Posterior cingulate gyrus (tissue), 11 donors: ENCODE measurements at regions not wholly inside any gene's neighbourhood (a gene's known extent, or its start where the extent isn't known, plus 50 kb on each side); places are given as distances from the start of the nearest gene placed in this dataset.

Experiments
- DNase-seq, 10 donors: peaks; one replicate each; pipeline versions ENCODE4 v3.0.0 to v3.0.0-alpha.2; 2020 to 2021; ENCODE audit warnings: mixed read lengths in 3 of 10
- intact Hi-C: fragments of 100-400 bp; cut with DNase I; formaldehyde crosslinking; loops from one replicate; pipeline ENCODE4 v1.15.1; 2023

DNA sequence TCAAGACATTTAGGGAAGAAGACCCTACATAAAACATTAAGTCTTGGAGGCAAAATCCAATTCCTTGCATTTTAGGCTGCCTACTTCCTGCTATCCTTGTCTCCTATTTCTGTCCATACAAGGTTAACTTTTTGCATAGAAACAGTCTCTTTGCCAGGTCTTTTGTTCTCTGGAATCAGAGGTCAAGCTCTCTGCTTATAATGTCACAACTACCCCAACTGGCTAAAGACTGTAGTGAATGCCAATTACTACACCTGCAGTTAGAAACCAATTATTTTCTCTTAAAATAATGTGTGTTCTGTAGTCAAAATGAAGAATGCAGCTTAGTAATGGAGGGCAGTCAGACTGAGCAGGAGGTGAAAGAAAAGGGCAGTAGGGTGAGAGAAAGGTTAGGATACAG lies 856.2 kb downstream of the TUSC7 start:
- no peak for DNase-seq
- intact Hi-C loops, result no loop called here

DNA sequence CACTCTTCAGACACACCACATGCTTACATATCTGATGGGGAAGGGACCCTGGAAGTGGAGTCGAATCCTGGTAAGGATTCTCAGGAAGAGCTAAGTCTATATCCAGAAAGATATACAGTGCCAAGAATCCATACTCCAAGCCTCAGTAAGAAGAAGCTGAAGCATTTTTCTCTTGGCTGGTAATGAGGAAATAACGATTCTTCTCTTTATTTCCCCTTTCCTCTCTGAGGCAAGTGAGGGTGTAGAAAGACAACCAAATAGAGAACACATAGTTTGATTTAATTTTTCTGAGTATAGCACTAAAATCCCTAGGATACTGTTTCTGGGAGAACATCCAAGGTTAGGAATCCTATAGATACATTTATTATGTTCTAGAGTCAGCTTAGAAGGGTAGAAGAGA lies 857.3 kb downstream of the TUSC7 start:
- no peak for DNase-seq
- intact Hi-C loops, result no loop called here

DNA sequence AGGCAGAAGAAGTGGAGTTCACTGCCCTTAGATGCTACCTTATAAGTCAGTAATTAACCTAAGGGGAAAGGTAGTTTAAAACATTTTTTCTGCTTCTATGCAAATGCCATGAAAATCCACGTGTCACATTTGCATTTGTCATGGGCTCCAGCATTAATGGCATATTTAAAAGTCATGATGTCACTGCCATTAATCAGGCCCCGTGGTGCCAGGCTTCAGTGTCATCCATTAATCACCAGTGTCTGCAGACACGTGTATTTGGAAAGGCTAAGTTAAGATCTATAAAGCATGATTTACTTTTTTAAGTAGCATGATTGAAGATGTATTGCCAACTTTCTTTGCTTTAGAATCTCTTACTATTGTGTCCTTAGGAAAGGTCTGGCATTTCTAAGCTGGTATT lies 857.8 kb downstream of the TUSC7 start:
- no peak for DNase-seq
- intact Hi-C loops, result no loop called here

DNA sequence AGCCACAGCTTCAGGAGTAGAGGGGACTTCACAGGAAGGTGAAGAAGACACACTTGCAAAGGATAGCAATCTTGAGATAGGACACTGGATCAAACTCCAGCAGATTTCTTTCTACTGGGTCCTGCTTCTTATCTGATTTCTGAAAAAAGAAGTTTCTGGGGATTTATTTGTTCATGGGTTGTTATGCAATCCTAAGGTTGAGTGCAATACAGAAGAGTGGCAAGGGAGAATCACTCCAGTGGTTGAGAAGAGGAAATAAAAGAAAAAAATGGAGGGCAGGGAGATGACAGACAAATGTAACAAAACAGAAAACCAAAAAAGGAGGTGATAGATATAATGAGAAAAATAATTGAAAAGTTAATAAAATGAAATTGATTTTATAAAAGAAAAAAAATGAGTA lies 858.3 kb downstream of the TUSC7 start:
- intact Hi-C loops, result no loop called here
- DNase-seq, result no peak

DNA sequence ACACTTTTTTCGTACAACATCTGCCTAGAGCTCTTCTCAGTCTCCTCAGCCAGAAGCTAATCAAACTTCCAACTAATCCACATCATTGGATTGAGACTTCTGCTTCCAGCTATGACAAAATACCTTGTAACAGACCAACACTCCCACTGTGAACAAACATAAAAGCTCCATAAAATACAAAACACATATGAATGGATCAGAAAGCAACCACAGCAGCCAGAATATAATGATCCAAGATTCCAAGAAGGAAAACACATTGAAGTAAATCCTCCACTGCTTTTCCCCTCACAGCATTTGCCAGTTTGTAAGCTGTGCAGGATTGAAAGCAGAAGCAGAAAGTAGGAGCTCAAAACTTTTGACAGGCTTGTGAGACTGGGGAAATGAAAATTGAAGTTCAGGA lies 863.2 kb downstream of the TUSC7 start:
- intact Hi-C loops, result no loop called here
- no peak for DNase-seq

DNA sequence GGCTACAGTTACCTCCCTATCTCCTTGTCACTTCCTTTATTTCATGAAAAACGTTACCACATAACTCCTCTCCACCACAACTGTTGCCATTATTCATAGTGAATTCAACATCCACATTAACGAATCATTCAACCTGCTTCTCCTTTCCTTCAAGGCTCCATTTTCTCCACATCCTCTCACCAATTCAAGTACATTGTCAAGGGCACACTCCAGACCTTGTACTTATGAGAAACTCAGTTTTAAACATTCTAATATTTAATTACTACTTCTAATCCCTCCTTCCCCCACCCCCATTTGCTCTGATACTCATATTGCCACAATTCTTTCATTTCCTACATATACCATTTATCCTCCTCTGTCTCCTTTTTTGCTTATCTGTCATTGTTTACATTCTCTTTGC lies 871.2 kb downstream of the TUSC7 start:
- DNase-seq, result no peak
- intact Hi-C loops, result no loop called here

DNA sequence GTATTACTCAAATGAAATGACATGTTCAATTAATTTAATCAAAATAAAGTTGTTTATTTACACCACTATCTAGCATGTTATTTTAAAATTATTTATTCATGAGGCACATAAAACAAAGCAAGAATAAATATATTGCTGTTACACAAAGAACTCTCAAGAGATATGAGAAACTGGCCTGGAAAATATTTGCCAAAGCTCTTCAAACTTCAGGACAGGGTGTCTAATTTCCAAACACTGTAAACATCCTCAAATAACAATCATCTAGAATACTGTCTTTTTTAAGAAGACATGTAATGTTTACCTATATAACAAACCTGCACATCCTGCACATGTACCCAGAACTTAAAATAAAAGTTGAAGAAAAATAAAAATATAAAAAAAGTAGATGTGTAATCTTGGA lies 876.6 kb downstream of the TUSC7 start:
- DNase-seq, result no peak
- intact Hi-C loops, result no loop called here

DNA sequence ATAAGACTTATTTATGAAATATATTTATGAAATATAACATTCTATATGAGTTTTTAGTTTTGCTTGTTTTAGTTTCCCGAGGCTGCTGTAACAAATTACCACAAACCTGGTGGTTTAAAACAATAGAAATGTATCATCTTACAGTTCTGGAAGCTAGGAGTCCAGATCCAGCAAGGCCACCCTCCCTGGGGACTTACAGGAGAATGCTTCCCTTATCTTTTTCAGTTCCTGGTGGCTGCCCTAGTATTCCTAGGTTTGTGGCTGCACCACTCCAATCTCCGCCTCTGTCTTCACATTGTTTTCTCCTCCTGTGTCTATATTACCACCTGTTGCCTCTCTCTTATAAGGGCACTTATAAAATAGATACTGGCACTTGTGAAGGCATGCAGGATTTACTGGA lies 877.8 kb downstream of the TUSC7 start:
- no peak for DNase-seq
- intact Hi-C loops, result no loop called here

DNA sequence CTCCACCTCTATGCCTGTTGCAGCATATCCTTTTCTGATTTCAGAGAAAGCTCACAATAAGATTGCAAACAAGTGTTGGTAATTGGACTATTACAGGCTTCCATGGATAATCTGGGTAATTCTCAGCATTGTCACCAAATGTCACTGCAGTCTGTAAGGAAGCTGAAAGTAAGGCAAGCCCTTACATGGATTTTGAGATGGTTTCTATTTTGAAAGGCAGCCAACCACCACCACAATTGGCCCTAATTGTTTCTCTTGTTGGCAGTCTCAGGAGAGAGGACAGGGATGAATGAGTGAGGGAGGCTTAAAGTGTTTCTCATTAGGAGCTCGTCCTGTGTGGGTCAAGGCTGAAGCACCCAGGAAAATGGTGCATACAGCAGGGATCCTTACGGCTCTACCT lies 879.9 kb downstream of the TUSC7 start:
- DNase-seq, result no peak
- intact Hi-C loops, result no loop called here

DNA sequence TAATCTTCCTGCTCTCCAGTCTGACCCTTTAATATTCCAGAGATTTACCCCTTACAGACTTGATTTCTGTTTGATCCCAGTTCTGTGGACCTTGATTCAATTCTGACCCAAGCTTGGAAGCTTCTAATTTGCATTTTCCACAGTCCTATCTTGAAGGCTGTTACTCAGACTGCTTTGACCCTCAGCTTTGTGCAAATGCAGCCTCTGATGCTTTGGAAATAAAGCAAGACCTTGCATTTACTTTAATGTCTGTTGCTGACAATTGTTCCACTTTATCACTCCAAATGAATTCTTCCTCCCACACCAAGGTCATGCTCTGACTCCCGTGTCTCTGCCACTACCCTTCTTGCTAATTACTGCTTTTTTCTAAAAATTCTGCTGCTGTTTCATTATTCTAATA lies 886.0 kb downstream of the TUSC7 start:
- DNase-seq, result no peak
- intact Hi-C loops, result no loop called here

DNA sequence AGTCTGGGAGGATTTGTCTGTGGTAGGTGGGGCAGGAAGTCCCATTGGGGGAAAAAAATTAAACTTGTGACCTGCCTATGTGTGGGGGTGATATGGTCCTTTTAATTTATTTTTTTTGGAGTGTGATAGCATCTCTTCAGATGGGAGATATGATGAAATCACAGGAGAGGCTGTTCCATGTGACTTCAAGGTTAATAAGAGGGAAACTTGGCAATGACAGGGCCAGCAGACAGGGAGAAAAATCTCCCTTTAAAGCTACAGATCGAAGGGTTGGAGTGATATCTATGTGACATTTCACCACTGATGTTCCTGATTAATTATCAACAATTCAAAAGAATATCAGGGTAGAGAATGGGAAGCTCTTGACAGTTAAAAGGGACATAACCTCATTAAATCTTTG lies 886.9 kb downstream of the TUSC7 start:
- intact Hi-C loops, result no loop called here
- no peak for DNase-seq

DNA sequence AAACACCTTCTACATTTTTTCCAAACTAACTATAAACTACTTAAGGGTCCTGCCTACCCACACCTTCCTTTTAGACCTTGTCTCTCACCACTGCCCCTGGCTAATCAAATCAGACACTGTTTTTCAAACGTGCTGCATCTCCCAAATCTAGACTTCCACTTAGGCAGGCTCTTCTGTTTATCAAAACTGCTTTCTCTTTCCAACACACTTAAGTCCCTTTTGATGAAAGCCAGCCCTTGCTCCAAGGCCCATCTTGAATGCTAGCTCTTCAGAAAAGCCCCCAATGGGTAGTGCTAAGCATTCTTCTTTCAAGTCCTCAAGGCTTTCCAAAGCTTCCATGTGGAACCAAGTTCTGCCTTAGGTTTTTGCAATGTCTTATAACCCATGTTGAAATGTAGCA lies 888.3 kb downstream of the TUSC7 start:
- intact Hi-C loops, result no loop called here
- no peak for DNase-seq

DNA sequence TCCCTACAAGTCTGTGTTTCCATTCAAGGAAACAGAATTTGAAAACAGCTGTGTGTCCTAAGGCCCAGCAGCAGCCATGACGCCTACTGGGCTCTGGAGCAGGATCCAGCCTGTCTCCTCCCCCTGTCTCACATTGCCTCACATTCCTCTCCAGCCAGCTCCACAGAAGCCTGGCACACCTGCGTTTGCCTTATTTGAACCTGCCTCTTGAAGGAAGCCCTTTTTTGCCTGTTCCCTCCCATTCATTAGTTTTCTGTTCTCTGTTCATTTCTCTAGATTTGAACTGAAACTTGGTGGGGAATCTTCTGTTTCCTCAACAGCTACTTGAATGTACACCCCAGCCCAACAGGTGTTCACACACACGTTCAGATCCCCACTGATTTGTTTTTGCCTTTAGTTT lies 890.5 kb downstream of the TUSC7 start:
- no peak for DNase-seq
- intact Hi-C loops, result no loop called here

DNA sequence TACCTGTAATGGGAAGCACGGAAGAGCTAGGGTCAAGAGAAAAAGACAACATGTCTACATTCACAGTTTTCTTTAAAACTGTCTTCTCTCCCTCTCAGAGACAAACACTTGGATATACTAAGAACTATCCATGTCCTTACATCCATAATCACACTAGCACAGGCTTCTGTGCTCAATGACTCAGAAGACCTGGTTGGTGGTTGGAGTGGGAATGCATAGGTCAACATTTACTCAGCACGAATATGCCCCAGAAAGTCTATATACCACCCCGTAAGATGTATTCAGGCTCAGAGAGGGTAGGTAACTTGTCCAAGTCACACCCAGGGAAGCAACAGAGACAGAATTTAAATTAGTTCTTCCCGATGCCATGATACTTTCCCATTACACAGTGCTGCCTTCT lies 891.1 kb downstream of the TUSC7 start:
- no peak for DNase-seq
- intact Hi-C loops, result no loop called here

DNA sequence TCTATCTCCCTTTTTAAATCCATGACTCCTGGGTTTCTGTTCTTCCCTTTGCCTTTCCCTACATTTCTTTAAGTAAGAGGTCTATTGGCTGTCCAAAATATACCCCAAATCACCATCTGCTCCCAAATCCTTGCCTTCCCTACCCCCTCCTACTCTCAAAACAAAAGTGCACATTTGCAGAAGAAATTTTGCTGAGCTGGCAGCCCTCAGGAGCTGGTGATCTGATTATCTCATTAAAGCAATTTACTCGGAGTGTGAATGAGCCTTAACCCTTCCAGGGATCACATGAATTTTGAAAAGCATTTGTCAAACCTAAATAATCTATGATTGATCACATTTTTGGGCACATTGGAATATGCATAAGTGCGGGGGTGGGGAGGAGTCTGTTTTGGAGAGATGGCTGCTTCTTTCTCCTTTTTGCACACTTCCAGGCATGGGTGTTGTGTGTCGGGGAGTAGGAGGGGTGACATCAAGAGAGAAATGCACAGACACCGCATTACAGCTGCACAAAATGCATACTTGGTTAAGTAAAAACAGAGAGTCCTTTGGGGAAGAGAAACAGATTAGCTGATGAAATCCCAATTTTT lies 892.6 kb downstream of the TUSC7 start:
- DNase-seq, result no peak
- intact Hi-C loops, result no loop called here

DNA sequence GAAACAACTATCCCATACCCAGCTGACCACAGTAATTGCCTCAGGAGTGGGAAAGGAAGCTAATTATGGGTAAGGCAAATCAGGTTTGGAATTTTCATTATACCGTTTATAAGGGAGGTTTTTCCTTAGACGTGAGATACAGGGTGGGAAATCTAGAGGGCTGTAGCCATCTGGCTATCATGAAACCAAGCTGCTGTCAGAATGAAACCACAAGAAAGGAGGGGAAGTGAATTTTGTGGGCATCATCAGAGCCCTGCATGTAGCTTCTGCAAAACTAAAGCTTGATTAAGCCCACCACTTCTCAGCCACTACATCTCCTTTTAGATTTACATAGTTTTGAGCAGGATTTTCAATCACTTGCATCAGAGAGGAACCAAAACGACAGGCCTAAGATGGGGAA lies 893.5 kb downstream of the TUSC7 start:
- no peak for DNase-seq
- intact Hi-C loops, result no loop called here

DNA sequence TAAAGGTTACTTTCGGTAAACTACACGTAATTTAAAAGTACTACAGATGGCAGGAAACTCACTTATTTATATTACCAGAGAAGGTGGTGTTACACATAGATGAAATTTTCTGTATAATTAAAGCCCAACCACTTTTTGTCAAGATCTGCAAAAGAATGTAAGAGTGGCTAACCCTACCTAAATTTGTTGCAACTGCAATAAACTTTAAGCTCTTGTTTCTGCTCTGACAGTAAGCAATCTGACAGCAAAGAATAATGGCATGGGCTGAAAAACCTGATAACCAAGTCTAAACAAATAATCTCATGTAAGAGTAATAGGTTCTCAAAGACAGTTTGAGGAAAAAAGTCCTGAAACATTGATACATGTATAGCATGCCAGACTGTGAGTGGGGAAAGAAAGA lies 897.3 kb downstream of the TUSC7 start:
- intact Hi-C loops, result no loop called here
- no peak for DNase-seq

DNA sequence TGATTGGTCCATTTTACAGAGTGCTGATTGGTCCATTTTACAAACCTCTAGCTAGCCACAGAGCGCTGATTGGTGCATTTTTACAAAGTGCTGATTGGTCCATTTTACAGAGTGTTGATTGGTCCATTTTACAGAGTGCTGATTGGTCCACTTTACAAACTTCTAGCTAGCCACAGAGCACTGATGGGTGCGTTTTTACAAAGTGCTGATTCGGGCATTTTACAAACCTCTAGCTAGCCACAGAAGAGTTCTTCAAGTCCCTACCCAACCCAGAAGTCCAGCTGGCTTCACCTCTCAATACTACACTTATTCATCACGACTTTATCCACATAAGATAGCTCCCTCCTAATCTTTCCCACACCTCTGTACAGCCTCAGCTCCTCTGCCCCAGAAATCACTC lies 899.8 kb downstream of the TUSC7 start:
- DNase-seq, result no peak
- intact Hi-C loops, result no loop called here

DNA sequence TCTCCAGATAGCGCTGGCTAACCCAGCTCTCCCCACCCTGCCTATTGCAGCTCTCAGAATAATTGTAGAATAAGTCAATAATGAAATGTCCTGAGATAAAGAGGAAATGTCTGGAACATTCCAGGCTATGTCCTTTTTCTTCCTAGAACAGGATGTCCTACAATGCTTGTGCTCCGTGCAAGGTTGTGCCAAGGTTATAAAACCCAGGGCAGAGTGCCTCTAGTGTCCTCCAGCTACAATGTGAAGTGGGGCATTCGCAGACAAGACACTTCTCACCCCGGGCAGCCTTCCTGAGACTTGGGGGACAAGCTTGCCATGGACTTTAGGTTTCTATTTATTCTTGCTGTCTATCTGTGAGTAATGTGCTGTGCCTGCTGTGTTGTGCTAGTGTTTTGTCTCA lies 900.6 kb downstream of the TUSC7 start:
- DNase-seq, result no peak
- intact Hi-C loops, result no loop called here

DNA sequence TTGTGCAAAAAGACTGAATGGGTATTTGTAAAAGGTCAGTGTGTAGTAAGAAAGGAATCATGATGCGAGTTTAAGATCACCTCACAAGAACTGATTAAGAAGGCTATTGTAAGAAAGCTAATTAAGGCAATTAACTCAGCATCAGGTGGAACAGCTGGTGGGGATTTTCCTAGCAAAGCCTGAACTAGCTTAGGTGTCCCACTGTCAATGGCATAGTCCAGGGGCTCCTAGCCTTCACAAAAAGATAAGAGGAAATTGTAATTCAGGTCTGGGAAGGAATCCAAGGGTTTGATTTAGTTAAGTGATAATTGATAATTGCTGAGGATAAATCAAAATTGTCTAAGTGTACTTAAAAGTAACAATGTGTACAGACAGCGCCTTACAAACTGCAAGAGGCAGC lies 901.6 kb downstream of the TUSC7 start:
- intact Hi-C loops, result no loop called here
- no peak for DNase-seq

DNA sequence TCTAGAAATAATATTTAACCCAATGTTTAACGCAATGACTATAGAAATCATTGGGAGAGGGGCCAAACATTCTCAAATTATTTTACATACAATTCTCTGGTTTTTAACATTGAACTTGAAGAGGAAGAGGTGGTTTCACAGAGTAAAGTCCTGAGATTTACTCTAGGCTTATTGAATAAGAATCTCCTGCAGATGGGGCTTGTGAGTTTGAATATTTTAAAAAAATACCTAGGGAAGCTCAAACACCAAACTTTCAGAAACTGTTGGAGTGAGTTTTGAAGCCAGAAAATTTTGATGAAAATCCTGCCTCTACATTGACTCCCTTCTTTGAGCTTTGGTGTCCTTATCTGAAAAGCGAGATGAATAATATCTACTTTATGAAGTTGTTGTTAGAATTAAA lies 906.6 kb downstream of the TUSC7 start:
- intact Hi-C loops, result no loop called here

DNA sequence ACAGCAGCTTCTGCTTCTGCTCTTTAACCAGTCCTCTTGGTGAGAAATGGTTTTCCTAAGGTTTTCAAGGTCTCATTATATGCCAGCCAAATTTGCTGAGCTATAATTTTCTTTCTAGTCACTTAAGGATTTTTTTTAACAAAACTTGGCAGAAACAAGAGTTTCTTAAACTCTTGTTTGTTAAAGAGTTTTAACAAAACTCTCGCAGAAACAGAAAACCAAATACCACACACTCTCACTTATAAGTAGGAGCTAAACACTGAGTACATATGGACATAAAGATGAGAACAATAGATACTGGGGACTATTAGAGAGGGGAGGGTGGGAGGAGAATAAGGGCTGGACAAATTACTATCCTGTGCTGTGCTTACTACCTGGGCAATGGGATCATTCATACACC lies 908.3 kb downstream of the TUSC7 start:
- no peak for DNase-seq
- intact Hi-C loops, result no loop called here

More for the DNA sequence above, 906.6 kb downstream of the TUSC7 start:
- DNase-seq, result no peak

DNA sequence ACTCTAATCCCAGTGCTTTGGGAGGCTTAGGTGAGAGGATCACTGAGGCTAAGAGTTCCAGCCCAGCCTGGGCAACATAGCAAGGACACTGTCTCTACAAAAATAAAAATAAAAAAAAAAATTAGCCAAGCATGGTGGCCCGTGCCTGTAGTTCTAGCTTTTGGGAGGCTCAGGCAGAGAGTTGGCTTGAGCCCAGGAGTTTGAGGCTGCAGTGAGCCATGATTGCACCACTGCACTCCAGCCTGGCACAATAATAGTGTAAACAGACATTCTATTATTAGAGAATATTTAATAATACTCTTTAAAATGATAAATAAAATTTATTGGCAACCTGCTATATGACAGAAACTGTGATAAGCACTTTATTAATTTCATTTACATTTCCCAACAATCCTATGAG lies 908.9 kb downstream of the TUSC7 start:
- intact Hi-C loops, result no loop called here
- no peak for DNase-seq

DNA sequence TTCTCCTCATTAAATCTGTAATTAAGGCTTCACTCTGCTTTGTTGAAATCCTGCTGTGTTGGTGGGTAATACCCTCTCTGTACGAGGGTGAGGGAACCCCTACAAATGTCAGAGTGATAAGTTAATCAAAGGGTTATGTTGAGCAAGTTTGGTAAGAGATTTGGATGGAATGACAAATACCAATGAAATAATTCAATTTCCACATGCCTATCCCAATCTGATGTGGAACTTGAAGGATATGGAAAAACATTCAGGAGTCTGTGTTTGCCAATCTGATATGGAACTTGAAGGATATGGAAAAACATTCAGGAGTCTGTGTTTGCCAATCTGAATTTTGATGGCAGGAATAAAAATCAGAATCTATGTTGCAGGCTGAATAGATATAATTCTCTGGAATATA lies 910.2 kb downstream of the TUSC7 start:
- no peak for DNase-seq
- intact Hi-C loops, result no loop called here
